GM20000 (cell line): ENCODE measurements at regions not wholly inside any gene's neighbourhood (a gene's known extent, or its start where the extent isn't known, plus 50 kb on each side); places are given as distances from the start of the nearest gene placed in this dataset.

Experiments used
- DNase-seq: peaks from one replicate; pipeline ENCODE4 v3.0.0; 2012; ENCODE audit warnings: low spot score
- CTCF ChIP-seq: IDR thresholded peaks from 2 replicates; pipeline ENCODE4 v1.5.1; 2012; ENCODE audit warnings: mild to moderate bottlenecking, control low read depth; ENCODE audit errors: extremely low read depth, missing control alignments

- TF ChIP-seq CTCF = no peak
- DNase-seq = no peak
These were observed 622.3 kb upstream of the CHORDC1 start for GRCh38 chr11:90845126-90845525.

GRCh38 chr11:90844041-90844440 lies 621.2 kb upstream of the CHORDC1 start:
- DNase-seq = no peak

GRCh38 chr11:90842681-90843080 lies 619.8 kb upstream of the CHORDC1 start:
- no peak for TF ChIP-seq CTCF
- DNase-seq = no peak

More at GRCh38 chr11:90844041-90844440, 621.2 kb upstream of the CHORDC1 start:
- TF ChIP-seq CTCF = no peak

DNA sequence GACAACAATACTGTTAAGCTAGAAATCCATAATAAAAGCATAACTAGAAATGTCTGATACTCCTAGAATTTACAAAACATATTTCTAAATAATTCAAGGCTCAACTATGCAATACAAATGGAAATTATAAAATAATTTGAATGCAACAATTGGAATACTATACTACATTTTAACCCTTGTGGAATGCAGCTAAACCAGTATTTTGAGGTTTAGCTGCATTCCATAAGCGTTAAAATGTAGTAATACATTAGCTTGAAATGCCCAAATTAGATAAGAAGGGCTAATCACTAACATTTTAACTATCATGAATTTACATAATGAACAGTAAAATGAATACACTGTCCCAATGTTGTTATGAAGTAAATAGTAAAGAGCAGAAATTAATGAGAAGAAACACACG lies 617.2 kb upstream of the CHORDC1 start:
- DNase-seq = no peak
- TF ChIP-seq CTCF = no peak

- TF ChIP-seq CTCF = no peak
- no peak for DNase-seq
These were observed 613.2 kb upstream of the CHORDC1 start for GRCh38 chr11:90836031-90836430.

DNA sequence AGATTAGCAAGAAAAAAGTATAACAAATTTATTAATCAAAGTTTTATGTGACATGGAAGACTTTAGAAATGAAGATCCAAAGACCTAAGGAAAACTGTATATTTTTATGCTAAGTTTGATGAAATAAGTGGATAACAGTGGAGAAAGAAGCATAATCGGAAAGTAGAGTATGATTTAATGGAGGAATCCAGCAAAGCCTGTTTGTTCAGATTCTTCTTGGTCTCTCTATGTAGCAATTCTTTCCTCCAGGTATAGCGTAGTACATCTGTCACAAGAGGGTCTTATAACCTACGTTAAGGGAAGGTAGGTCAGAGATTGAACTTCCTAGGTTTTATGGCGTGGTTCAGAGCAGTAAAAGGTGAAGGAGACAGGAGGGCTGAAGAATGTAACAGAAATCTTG lies 600.6 kb upstream of the CHORDC1 start:
- TF ChIP-seq CTCF = no peak

DNA sequence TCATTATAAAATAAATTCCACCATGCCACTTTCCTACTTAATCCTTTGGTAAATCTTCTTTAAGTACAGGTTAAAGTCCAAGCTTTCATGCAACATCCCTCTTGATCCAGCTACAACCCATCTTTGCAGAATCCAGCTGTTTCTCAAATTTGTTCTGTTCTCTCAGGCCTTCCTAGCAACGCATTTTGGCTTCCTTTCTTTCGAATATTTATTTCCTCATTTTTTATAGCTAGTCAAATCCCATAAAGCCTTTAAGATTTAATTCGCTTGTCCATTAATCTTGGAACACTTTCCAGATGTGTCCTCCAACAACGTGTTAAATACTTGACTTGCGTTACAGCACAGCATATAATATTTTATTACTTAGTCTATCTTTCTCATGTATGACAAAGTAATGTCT lies 600.1 kb upstream of the CHORDC1 start:
- no peak for DNase-seq
- no peak for TF ChIP-seq CTCF

More for the DNA sequence above, 600.6 kb upstream of the CHORDC1 start:
- no peak for DNase-seq
